Liver (tissue), 1 donor: ENCODE measurements at regions not wholly inside any gene's neighbourhood (a gene's known extent, or its start where the extent isn't known, plus 50 kb on each side); places are given as distances from the start of the nearest gene placed in this dataset.

Experiments used
- FOXA1 ChIP-seq: IDR thresholded peaks from 2 replicates; pipeline ENCODE4 v1.6.1; 2016; ENCODE audit warnings: antibody characterized with exemption
- TF ChIP-seq, protein P1 (sequence below): IDR thresholded peaks from 2 replicates; pipeline ENCODE4 v1.6.1; 2016; ENCODE audit warnings: antibody characterized with exemption, mild to moderate bottlenecking

DNA sequence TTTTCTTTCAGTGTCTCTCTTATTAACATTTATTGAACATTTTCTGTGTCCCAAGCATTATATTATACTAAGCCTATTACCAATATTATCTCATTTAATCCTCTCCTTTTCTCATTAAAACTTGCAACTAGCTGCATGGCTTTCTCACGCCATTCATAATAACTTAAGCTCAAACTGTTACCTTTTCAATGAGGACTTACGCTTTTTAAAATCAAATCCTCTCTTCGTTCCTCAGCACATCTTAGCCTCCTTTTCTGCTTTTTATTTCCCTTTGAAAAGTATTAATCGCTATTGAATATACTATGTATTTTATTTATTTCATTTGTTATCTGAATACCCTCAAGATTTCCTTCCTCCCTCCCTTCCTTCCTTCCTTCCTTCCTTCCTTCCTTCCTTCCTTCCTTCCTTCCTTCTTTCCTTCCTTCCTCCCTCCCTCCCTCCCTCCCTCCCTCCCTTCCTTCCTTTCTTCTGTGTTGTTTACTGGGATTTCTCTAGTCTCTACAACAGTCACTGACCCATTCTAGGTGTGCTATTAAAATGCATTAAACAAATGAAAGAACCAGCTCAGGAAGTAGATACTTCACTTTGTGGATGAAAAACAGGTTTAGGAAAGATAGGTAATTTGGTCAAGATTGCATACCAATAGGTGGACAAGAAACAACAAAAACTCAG lies 294.1 kb upstream of the TUT7 start:
- TF ChIP-seq, protein P1, sequence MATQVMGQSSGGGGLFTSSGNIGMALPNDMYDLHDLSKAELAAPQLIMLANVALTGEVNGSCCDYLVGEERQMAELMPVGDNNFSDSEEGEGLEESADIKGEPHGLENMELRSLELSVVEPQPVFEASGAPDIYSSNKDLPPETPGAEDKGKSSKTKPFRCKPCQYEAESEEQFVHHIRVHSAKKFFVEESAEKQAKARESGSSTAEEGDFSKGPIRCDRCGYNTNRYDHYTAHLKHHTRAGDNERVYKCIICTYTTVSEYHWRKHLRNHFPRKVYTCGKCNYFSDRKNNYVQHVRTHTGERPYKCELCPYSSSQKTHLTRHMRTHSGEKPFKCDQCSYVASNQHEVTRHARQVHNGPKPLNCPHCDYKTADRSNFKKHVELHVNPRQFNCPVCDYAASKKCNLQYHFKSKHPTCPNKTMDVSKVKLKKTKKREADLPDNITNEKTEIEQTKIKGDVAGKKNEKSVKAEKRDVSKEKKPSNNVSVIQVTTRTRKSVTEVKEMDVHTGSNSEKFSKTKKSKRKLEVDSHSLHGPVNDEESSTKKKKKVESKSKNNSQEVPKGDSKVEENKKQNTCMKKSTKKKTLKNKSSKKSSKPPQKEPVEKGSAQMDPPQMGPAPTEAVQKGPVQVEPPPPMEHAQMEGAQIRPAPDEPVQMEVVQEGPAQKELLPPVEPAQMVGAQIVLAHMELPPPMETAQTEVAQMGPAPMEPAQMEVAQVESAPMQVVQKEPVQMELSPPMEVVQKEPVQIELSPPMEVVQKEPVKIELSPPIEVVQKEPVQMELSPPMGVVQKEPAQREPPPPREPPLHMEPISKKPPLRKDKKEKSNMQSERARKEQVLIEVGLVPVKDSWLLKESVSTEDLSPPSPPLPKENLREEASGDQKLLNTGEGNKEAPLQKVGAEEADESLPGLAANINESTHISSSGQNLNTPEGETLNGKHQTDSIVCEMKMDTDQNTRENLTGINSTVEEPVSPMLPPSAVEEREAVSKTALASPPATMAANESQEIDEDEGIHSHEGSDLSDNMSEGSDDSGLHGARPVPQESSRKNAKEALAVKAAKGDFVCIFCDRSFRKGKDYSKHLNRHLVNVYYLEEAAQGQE, result no peak
- no peak for TF ChIP-seq FOXA1
